Fibroblast of villous mesenchyme (primary cell): ENCODE measurements at regions not wholly inside any gene's neighbourhood (a gene's known extent, or its start where the extent isn't known, plus 50 kb on each side); places are given as distances from the start of the nearest gene placed in this dataset.

Experiments used
- DNase-seq: peaks from one replicate; pipeline ENCODE4 v3.0.0-alpha.2; 2010; ENCODE audit warnings: low read depth
- H3K4me3 ChIP-seq: 2 replicates; pipeline ENCODE4 v1.5.1; 2011; ENCODE audit warnings: low read depth, mild to moderate bottlenecking, low read length
- TF ChIP-seq, protein P1 (sequence below): IDR thresholded peaks from 2 replicates; pipeline ENCODE4 v1.5.1; 2012; ENCODE audit warnings: low read depth, mild to moderate bottlenecking, low read length; ENCODE audit not compliant: insufficient read depth

DNA sequence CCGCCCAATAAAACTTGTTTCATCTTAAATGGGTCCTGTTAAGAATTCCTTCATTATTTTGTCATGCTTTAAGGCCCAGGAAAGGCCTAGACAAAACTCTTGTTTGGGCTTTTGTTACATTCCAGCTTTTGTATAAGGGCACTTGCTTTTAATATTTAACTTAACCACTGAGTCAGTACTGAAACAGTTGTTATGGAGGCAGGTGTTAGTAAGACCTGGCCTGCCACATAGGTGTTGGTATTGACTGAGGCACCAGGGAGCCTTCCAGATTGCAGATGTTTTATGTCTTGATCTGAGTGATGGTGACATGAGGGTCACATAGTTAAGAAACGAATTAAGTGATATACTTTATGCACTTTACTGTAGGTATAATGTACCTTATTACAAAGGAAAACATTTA, 274.9 kb upstream of the TGFBR2 start:
- H3K4me3 ChIP-seq = no peak overlapping the region
- TF ChIP-seq, protein P1, sequence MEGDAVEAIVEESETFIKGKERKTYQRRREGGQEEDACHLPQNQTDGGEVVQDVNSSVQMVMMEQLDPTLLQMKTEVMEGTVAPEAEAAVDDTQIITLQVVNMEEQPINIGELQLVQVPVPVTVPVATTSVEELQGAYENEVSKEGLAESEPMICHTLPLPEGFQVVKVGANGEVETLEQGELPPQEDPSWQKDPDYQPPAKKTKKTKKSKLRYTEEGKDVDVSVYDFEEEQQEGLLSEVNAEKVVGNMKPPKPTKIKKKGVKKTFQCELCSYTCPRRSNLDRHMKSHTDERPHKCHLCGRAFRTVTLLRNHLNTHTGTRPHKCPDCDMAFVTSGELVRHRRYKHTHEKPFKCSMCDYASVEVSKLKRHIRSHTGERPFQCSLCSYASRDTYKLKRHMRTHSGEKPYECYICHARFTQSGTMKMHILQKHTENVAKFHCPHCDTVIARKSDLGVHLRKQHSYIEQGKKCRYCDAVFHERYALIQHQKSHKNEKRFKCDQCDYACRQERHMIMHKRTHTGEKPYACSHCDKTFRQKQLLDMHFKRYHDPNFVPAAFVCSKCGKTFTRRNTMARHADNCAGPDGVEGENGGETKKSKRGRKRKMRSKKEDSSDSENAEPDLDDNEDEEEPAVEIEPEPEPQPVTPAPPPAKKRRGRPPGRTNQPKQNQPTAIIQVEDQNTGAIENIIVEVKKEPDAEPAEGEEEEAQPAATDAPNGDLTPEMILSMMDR = no peak

DNA sequence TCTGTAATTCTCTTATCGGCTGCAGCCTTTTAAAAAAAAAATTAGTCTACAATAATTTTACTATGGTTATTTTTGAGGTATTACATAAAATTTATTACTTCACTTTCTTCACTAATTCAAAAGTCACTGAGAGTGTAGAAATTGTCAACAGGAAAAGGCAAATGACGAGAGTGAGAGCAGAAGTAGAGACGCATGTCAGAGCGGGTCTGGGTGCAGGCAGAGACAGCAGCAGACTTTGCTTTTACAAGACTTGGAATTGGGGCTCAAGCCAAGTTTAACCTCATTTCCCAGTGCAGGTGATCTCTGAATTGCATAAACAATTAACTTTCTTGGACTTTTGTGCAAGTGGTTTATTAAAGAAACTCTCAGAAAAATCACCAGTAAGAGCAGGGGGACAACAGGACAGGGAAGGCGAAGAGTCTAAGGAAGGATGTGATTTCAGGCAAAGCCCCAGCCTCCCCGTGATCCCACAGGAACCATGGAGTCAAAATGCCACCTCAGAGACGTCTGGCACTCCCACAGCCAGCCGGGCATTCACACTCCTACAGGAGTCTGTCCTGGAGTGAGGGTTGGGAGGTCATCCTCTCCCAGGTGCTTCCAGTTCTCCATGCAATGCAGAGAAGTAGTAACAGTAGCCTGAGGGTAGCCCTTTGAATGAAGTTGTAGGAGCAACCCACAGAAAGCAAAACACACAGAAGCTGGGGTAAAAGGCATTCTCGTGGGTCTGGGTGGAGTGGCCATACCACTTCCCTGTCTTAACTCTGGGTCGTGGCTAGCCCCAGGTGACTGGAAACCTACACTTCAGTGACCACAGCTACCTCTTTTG, 274.0 kb upstream of the TGFBR2 start:
- H3K4me3 ChIP-seq = no peak overlapping the region
- DNase-seq = no peak
- TF ChIP-seq, protein P1 = no peak

More for the DNA sequence above, 274.9 kb upstream of the TGFBR2 start:
- no peak for DNase-seq

DNA sequence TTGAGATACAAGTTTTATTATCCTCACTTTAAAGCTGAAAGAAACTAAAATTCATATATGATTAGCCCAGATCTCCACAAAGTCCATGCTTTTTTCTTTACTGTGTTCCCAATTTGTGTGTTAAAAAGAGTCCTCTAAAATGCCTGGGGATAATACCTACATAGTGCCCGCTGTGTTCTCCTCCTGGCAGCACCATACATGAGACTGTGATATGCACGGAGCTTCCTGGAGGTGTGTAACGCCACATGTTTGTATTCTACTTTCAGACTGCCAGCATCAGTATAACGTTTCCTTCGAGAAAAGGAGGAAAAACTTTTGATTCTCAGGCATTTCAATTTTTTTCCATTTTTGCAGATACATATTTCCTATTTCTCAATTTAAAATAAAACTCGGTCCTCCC, 273.3 kb upstream of the TGFBR2 start:
- no peak for DNase-seq
- TF ChIP-seq, protein P1 = no peak
- no peak overlapping the region for H3K4me3 ChIP-seq

DNA sequence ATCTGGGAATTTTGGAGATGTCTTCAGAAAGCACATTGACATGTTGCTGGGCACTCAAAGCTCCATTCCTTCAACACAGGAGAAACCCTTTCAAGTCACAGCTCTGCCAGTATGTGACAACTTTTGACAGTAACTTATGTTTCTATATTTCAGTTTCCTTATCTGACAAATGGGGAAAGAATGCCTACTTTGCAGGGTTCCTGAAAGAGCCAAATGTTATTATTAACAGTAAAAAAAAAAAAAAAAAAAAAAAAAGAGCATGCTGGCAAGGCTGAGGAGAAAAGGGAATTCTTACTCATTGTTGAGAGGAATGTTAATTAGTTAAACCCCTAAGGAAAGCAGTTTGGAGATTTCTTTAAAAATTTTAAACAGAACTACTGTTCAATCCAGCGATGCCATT, 272.5 kb upstream of the TGFBR2 start:
- TF ChIP-seq, protein P1 = no peak
- DNase-seq = no peak

DNA sequence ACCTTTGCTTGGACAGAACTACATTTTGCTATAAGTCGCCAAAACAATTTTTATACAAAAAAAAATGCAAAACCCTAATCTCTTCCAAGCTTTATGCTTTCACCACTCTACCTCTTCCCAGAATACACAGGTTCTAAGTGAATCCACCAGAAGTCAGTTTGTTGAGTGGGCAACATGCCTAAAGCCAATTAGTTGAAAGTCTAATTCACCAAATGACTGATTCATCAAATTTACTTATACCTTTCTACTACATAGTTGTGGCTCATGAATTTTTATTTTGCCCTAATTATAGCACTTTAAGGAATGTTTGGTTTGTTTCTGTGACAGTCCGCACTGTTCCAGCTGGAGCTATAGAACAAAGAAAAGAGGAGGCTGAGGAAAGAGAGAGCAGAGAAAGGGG, 265.9 kb upstream of the TGFBR2 start:
- TF ChIP-seq, protein P1 = no peak
- H3K4me3 ChIP-seq = no peak overlapping the region
- DNase-seq = no peak

More for the DNA sequence above, 272.5 kb upstream of the TGFBR2 start:
- H3K4me3 ChIP-seq = no peak overlapping the region

DNA sequence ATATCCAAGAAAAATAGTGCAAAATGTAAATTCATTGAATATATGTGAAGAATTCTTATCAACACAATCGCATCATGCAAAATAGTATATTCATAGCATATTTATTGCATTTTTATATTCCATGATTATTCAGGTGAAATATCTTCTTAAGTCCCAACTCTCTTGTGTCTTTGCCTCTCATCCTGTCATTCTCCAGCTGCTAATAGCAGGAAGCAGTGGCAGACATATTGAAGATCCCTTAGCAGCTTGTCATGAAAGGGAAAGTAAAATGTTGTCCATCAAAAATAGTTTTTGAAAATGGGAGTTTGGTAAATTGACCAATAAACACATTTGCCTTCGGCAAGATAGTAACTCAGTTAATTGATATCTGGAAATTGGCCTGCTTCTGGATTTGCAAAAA, 265.3 kb upstream of the TGFBR2 start:
- TF ChIP-seq, protein P1 = no peak
- no peak for DNase-seq
- no peak overlapping the region for H3K4me3 ChIP-seq
